Muscle layer of duodenum (tissue), 2 donors: ENCODE measurements at regions not wholly inside any gene's neighbourhood (a gene's known extent, or its start where the extent isn't known, plus 50 kb on each side); places are given as distances from the start of the nearest gene placed in this dataset.

Experiments
- H3K27ac ChIP-seq: one replicate; pipeline ENCODE4 v1.7.0; 2013; ENCODE audit warnings: mild to moderate bottlenecking, low read length
- H3K27me3 ChIP-seq: one replicate; pipeline ENCODE4 v1.7.0; 2013; ENCODE audit warnings: low read depth, mild to moderate bottlenecking, control low read depth, low read length
- H3K36me3 ChIP-seq, 2 donors: one replicate each; pipeline ENCODE4 v1.7.0; 2013; ENCODE audit warnings: low read length in 2 of 2, control low read depth in 1 of 2, mild to moderate bottlenecking in 1 of 2; ENCODE audit not compliant: insufficient read depth in 2 of 2, control insufficient read depth in 1 of 2
- H3K4me1 ChIP-seq, 2 donors: one replicate each; pipeline ENCODE4 v1.7.0; 2013; ENCODE audit warnings: low read length in 2 of 2, mild to moderate bottlenecking in 2 of 2, control low read depth in 1 of 2, moderate library complexity in 1 of 2; ENCODE audit not compliant: insufficient read depth in 2 of 2, control insufficient read depth in 1 of 2
- H3K4me3 ChIP-seq, 2 donors: one replicate each; pipeline ENCODE4 v1.7.0; 2013; ENCODE audit warnings: low read length in 2 of 2, low read depth in 1 of 2, mild to moderate bottlenecking in 1 of 2
- H3K9me3 ChIP-seq, 2 donors: one replicate each; pipeline ENCODE4 v1.7.0; 2013; ENCODE audit warnings: low read length in 2 of 2, control low read depth in 1 of 2, mild to moderate bottlenecking in 1 of 2; ENCODE audit not compliant: control insufficient read depth in 1 of 2
- donor health status: healthy.

DNA sequence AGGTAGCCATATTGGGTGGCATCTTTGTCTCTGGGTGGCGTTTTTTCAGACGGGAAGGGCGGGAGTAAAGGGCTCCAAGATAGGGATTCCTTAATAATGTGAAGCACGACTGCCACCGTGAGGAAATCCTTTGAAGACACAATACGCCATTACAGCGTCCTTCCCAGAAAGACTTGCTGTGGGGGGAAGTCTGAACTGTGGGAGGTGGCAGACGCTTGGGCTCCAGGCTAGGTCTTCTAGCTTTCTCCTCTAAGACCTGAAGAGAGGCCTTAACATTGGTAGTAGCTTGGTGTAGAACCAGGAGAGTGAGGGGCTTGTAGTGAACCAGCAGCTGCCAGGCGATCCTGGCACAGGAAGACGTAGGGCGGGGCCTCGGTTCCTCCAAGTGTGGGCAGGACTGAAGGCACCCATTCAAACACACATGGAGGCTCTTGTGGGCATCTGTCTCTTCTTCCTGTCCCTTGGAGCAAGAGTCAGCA, 197.3 kb downstream of the OR13H1 start:
- Histone ChIP-seq H3K4me3 (no peak overlapping the region), H3K9me3 (peaks cover 0 to 6% of the 10 kb centered on the region in 2 donors), H3K36me3 (no peaks in the 10 kb centered on the region), H3K27ac (no peak overlapping the region), H3K4me1 (no peaks in the 10 kb centered on the region), H3K27me3 (no peaks in the 10 kb centered on the region)

DNA sequence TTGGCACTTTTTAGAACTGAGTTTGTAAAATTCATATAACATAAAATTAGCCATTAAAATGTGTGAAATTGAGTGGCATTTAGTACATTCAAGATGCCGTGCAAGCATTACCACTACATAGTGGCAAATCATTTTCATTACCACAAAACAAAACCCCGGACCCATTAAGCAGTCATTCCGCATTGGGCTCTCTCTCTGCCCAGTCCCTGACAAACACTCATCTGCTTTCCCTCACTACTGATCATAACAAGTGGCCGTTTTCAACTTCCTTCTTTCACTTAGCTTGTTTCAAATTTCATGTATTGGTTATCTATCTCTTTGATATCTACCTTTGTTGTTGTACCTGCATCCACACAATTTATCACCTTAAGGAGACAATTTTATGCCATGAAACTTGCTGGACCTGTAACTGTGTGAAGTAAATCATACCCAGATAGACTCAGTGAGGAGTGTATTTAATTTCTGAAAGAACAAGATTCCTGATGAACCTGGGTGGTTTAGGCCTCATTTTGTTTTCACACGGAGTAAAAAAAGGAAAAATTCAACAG, 202.1 kb downstream of the OR13H1 start:
- H3K4me1 ChIP-seq: no peaks in the 10 kb centered on the region

DNA sequence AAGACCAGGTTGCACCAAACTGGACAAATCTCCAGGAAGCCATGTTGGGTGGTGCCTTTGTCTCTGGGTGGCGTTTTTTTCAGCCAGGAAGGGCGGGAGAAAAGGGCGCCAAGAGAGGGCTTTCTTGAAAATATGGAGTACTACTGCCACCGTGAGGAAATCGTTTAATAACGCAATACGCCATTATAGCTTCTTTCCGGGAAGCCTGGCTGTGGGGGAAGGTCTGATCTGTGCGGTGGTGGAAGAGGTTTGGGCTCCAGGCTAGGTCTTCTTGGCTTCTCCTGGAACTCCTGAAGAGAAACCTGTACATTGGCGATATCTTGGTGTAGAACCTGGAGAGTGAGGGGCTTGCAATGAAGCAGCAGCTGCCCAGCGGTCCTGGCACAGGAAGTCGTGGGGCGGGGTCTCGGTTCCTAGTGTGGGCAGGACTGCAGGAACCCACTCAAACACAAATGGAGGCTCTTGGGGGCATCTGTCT, 202.7 kb downstream of the OR13H1 start:
- Histone ChIP-seq H3K27me3 (no peaks in the 10 kb centered on the region), H3K9me3 (peaks cover 0 to 2% of the 10 kb centered on the region in 2 donors), H3K36me3 (no peaks in the 10 kb centered on the region), H3K27ac (no peak overlapping the region), H3K4me1 (no peaks in the 10 kb centered on the region), H3K4me3 (no peak overlapping the region)

More for the DNA sequence above, 202.1 kb downstream of the OR13H1 start:
- H3K4me3 ChIP-seq: no peak overlapping the region
- no peaks in the 10 kb centered on the region for H3K36me3 ChIP-seq
- H3K27ac ChIP-seq: no peak overlapping the region
- peaks cover 0 to 2% of the 10 kb centered on the region in 2 donors for H3K9me3 ChIP-seq
- H3K27me3 ChIP-seq: no peaks in the 10 kb centered on the region

DNA sequence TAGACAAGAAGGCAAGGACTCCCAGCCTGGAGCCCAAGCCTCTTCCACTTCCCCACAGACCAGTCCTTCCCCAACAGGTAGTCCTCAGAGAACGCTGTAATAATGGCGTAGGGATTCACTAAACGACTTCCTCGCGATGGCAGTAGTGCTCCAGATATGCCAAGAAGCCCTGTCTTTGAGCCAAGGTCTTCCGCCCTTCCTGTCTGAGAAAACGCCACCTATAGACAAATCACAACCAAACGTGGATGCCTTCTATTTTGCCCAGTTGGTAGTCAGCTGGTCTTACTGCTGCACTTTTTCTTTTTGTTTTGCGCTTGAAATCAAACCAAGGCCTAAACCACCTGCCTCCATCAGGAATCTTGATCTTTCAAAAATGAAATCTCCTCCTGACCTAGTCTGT, 203.3 kb downstream of the OR13H1 start:
- Histone ChIP-seq H3K4me1 (no peaks in the 10 kb centered on the region), H3K9me3 (no peaks in the 10 kb centered on the region), H3K27ac (no peak overlapping the region), H3K4me3 (no peak overlapping the region), H3K36me3 (no peaks in the 10 kb centered on the region), H3K27me3 (no peaks in the 10 kb centered on the region)

DNA sequence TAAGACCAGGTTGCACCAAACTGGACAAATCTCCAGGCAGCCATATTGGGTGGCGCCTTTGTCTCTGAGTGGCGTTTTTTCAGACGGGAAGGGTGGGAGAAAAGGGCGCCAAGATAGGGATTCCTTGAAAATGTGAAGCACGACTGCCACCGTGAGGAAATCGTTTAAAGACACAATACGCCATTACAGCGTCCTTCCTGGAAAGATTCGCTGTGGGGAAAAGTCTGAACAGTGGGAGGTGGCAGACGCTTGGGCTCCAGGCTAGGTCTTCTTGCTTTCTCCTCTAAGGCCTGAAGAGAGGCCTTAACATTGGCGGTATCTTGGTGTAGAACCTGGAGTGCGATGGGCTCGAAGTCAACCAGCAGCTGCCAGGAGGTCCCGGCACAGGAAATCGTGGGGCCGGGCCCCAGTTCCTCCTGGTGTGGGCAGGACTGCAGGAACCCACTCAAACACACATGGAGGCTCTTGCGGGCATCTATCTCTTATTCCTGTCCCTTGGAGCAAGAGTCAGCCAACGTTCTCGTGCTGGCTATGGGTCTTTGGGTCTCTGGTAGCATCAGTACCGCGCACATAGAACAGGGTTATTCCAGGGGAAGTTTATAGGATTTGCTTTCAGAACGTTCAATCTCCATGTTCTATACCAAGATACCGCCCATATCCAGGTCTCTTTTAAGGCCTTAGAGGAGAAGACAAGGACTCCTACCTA, 208.8 kb downstream of the OR13H1 start:
- Histone ChIP-seq H3K27ac (no peak overlapping the region), H3K9me3 (no peaks in the 10 kb centered on the region), H3K36me3 (no peaks in the 10 kb centered on the region), H3K4me1 (no peaks in the 10 kb centered on the region), H3K4me3 (no peak overlapping the region), H3K27me3 (no peaks in the 10 kb centered on the region)

DNA sequence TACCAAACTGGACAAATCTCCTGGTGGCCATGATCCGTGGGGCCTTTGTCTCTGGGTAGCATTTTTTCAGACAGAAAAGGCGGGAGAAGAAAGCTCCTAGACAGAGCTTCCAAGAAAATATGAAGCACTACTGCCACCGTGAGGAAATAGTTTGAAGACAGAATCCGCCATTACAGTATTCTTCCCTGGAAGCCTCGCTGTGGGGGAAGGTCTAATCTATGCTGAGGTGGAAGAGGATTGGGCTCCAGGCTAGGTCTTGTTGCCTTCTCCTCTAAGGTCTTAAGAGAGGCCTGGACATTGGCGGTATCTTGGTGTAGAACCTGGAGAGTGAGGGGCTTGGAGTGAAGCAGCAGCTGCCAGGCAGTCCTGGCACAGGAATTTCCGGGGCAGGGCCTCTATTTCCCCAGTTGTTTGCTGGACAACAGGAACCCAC, 218.9 kb downstream of the OR13H1 start:
- no peaks in the 10 kb centered on the region for H3K36me3 ChIP-seq
- H3K9me3 ChIP-seq: no peaks in the 10 kb centered on the region
- no peak overlapping the region for H3K4me3 ChIP-seq
- no peaks in the 10 kb centered on the region for H3K4me1 ChIP-seq
- no peak overlapping the region for H3K27ac ChIP-seq
- H3K27me3 ChIP-seq: no peaks in the 10 kb centered on the region

DNA sequence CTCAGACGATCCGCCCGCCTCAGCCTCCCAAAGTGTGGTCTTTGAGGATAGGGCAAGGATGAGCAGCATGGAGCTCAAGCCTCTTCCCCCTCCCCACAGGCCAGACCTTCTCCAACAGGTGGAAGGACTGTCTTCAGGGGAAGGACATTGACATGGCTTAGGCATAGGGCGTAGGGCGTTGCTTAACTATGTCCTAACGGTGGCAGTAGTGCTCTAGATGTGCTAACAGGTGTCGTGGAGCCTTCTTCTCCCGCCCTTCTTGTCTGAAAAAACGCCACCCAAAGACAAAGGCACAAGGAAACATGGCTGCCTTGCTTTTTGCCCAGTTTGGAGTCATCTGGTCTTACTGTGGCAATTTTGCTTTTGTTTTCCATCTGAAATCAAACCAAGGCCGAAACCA, 219.8 kb downstream of the OR13H1 start:
- Histone ChIP-seq H3K36me3 (no peaks in the 10 kb centered on the region), H3K9me3 (no peaks in the 10 kb centered on the region), H3K27me3 (no peaks in the 10 kb centered on the region), H3K27ac (no peak overlapping the region), H3K4me1 (no peaks in the 10 kb centered on the region), H3K4me3 (no peak overlapping the region)

DNA sequence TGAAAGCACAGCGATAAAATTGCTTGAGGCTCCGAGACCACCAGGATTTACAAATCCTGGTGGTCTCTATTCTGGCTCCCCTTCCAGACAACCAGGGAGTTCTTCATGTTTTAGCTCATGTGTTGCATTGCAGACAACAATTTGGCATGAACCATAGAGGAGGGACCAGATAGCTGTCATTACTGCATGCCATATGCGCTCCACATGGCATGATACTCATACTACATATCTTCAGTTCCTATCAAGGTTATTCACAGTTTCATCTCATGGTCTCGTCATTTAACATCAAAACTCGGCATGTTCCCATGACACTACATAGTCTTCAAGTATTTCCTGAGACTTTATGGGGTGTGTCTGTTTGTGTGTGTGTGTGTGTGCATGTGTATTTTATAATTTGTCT, 220.3 kb downstream of the OR13H1 start:
- Histone ChIP-seq H3K27me3 (no peaks in the 10 kb centered on the region), H3K9me3 (no peaks in the 10 kb centered on the region), H3K27ac (no peak overlapping the region), H3K4me3 (no peak overlapping the region), H3K4me1 (no peaks in the 10 kb centered on the region), H3K36me3 (no peaks in the 10 kb centered on the region)

DNA sequence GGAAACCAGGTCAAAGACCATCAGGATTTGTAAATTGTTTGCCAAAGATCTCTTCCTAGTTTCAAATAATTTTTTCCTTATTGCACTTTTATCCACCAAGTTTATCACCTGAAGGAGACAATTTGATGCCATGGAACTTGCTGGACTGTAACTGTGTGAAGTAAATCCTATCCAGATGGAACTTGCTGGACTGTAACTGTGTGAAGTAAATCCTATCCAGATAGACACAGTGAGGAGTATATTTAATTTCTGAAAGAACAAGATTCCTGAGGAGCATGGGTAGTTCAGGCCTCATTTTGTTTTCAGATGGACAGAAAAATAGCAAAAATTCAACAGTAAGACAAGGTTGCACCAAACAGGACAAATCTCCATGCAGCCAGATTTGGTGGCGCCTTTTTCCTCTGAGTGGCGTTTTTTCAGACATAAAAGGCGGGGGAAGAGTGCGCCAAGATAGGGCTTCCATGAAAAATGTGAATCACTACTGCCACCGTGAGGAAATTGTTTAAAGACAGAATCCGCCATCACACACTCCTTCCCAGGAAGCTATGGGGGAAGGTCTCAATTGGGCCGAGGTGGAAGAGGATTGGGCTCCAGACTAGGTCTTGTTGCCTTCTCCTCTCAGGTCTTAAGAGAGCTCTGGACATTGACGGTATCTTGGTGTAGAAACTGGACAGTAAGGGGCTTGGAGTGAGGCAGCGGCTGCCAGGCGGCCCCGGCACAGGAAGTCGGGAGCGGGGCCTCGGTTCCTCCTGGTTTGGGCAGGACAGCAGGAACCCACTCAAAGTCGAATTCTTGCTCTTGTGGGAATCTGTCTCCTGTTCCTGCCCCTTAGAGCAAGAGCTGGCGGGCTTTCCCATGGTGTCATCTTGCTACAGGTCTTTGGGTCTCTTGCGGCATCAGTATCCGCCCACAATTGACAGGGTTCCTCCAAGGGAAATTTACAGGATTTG, 234.7 kb downstream of the OR13H1 start:
- no peaks in the 10 kb centered on the region for H3K9me3 ChIP-seq
- H3K4me3 ChIP-seq: no peak overlapping the region
- no peaks in the 10 kb centered on the region for H3K27me3 ChIP-seq
- H3K36me3 ChIP-seq: no peaks in the 10 kb centered on the region
- H3K27ac ChIP-seq: no peak overlapping the region
- H3K4me1 ChIP-seq: no peaks in the 10 kb centered on the region

DNA sequence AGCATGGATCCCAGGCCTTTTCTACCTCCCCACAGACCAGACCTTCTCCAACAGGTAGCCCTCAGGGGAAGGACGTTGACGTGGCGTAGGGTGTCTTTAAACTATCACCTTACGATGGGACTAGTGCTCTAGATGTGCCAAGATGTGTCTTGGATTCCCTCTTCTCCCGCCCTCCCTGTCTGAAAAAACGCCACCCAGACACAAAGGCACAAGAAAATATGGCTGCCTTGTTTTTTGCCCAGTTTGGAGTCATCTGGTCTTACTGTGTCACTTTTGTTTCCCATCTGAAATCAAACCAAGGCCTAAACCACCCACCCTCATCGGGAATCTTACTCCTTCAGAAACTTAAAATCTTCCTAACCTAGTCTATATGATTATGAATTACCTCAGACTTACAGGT, 235.4 kb downstream of the OR13H1 start:
- H3K36me3 ChIP-seq: no peaks in the 10 kb centered on the region
- no peaks in the 10 kb centered on the region for H3K4me1 ChIP-seq
- H3K4me3 ChIP-seq: no peak overlapping the region
- H3K27ac ChIP-seq: no peak overlapping the region
- H3K9me3 ChIP-seq: no peaks in the 10 kb centered on the region
- H3K27me3 ChIP-seq: no peaks in the 10 kb centered on the region

DNA sequence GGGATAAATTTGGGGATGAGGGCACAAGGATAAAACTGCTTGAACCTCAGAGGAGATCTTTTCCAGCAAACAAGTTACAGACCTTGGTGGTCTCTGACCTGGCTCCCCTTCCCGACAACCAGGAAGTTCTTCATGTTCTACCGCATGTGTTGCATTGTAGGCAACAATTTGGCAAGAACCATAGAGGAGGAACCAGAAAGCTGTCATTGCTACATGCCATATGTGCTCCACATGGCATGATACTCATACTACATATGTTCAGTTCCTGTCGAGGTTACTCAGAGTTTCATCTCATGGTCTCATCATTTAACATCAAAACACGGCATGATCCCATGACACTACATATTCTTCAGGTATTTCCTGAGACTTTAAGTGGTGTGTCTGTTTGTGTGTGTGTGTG, 235.9 kb downstream of the OR13H1 start:
- Histone ChIP-seq H3K4me1 (no peaks in the 10 kb centered on the region), H3K36me3 (no peaks in the 10 kb centered on the region), H3K4me3 (no peak overlapping the region), H3K27ac (no peak overlapping the region), H3K27me3 (no peaks in the 10 kb centered on the region), H3K9me3 (no peaks in the 10 kb centered on the region)
